AG04450 (cell line): ENCODE measurements at regions not wholly inside any gene's neighbourhood (a gene's known extent, or its start where the extent isn't known, plus 50 kb on each side); places are given as distances from the start of the nearest gene placed in this dataset.

ENCODE experiments used
- CTCF ChIA-PET: fragments of 300-600, 350-600 bp; formaldehyde crosslinking; extraction: SDS; loops from one replicate; lab custom pipeline; 2022; ENCODE audit warnings: antibody characterized with exemption, inconsistent platforms; lab: Charles Lee
- POLR2A ChIA-PET: fragments of 350-600 bp; formaldehyde crosslinking; extraction: SDS; loops from one replicate; lab custom pipeline; 2021; ENCODE audit warnings: antibody characterized with exemption, inconsistent platforms; lab: Yijun Ruan, JAX
- DNase-seq: peaks from one replicate; pipeline ENCODE4 v3.0.0-alpha.2; 2011; ENCODE audit warnings: low read depth, low spot score
- H3K27ac ChIP-seq: one replicate; pipeline ENCODE4 v1.5.1; 2012; ENCODE audit warnings: low read depth, low read length, control low read depth
- H3K27me3 ChIP-seq: one replicate; pipeline ENCODE4 v1.6.0; 2012; ENCODE audit warnings: low read length; ENCODE audit not compliant: control insufficient read depth, insufficient read depth
- H3K4me3 ChIP-seq: 2 replicates; pipeline ENCODE4 v1.5.1; 2011; ENCODE audit warnings: mild to moderate bottlenecking, low read depth, low read length, control low read depth
- H3K9me3 ChIP-seq: 2 replicates; pipeline ENCODE4 v1.5.1; 2012; ENCODE audit warnings: low read length; ENCODE audit not compliant: control insufficient read depth, insufficient read depth
- CTCF ChIP-seq: IDR thresholded peaks from 2 replicates; pipeline ENCODE4 v1.5.1; 2011; ENCODE audit warnings: low read depth, low read length, control low read depth, inconsistent platforms

- no peaks in the 10 kb centered on the region for H3K27me3 ChIP-seq
- CTCF ChIA-PET: no interaction called here
- H3K27ac ChIP-seq: no peak overlapping the region
- POLR2A ChIA-PET: no interaction called here
- DNase-seq: no peak
- peaks cover 7% of the 10 kb centered on the region; the same call in 1 of the 2 replicates for H3K9me3 ChIP-seq
- H3K4me3 ChIP-seq: no peak overlapping the region
- TF ChIP-seq CTCF: no peak
Measured at GRCh38 chr4:180866933-180867643, 1376.1 kb upstream of the TENM3 start.

DNA sequence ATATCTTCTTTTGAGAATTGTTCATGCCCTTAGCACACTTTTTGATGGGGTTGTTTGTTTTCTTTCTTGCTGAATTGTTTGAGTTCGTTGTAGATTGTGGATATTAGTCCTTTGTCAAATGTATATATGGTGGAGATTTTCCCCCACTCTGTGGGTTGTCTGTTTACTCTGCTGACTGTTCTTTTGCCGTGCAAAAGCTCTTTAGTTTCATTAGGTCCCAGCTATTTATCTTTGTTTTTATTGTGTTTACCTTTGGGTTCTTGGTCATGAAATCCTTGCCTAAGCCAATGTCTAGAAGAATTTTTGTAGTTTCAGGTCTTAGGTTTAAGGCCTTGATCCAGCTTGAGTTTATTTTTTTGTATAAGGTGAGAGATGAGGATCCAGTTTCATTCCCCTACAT is 1372.6 kb upstream of the TENM3 start:
- Histone ChIP-seq H3K4me3 (no peak overlapping the region), H3K27me3 (no peaks in the 10 kb centered on the region), H3K27ac (no peak overlapping the region), H3K9me3 (peaks cover 7% of the 10 kb centered on the region; the same call in 1 of the 2 replicates)
- ChIA-PET POLR2A (no interaction called here), CTCF (no interaction called here)
- TF ChIP-seq CTCF: no peak
- DNase-seq: no peak

DNA sequence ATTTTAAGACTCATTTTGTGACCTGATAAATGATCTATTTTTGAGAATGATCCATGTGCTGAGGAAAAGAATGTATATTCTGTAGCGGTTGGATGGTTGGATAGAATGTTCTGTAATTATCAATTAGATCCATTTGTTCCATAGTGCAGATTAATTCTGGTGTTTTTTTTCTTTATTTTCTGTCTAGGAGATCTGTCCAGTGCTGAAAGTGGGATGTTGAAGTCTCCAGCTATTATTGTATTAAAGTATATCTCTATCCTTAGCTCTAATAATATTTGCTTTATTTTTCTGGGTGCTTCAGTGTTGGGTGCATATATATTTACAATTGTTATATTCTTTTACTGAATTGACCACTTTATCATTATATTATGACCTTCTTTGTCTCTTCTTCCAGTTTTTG is 1344.9 kb upstream of the TENM3 start:
- no peak for TF ChIP-seq CTCF
- POLR2A ChIA-PET: no interaction called here
- CTCF ChIA-PET: no interaction called here

DNA sequence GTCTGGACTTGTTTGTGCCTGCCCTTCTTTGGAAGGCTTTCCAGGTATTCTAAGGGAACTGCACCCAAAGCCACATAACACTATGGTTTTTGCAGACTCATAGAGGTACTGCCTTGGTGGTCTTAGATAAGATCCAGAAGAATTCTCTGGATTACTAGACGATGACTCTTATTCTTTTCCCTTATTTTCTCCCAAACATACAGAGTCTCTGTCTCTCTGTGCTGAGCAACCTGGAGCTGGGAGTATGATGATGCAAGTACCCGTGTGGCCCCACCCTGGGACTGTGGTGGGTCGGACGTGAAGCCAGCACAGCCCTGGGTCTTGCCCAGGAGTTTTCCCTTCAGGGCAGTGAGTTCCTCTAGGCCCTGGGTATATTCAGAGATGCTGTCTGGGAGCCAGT is 1342.4 kb upstream of the TENM3 start:
- POLR2A ChIA-PET: no interaction called here
- CTCF ChIA-PET: no interaction called here

More for the DNA sequence above, 1344.9 kb upstream of the TENM3 start:
- no peaks in the 10 kb centered on the region for H3K27me3 ChIP-seq
- no peaks in the 10 kb centered on the region for H3K9me3 ChIP-seq
- no peak for DNase-seq
- H3K27ac ChIP-seq: no peak overlapping the region
- H3K4me3 ChIP-seq: no peak overlapping the region

More for the DNA sequence above, 1342.4 kb upstream of the TENM3 start:
- no peak for DNase-seq
- TF ChIP-seq CTCF: no peak
- Histone ChIP-seq H3K9me3 (no peaks in the 10 kb centered on the region), H3K27ac (no peak overlapping the region), H3K27me3 (no peaks in the 10 kb centered on the region), H3K4me3 (no peak overlapping the region)
